HEK293T (cell line): ENCODE measurements at regions not wholly inside any gene's neighbourhood (a gene's known extent, or its start where the extent isn't known, plus 50 kb on each side); places are given as distances from the start of the nearest gene placed in this dataset.

Experiments
- ARNT ChIP-seq: fragments of 450-650 bp; IDR thresholded peaks from 2 replicates; pipeline ENCODE4 v1.6.1; 2017; ENCODE audit warnings: mild to moderate bottlenecking
- BHLHE40 ChIP-seq: fragments of 450-650 bp; IDR thresholded peaks from 2 replicates; pipeline ENCODE4 v1.6.1; 2016; ENCODE audit warnings: mild to moderate bottlenecking, moderate library complexity, borderline replicate concordance
- ELF4 ChIP-seq: fragments of 450-650 bp; IDR thresholded peaks from 2 replicates; pipeline ENCODE4 v1.6.1; 2017; ENCODE audit warnings: antibody characterized with exemption
- FOXA1 ChIP-seq: fragments of 450-650 bp; IDR thresholded peaks from 2 replicates; pipeline ENCODE4 v1.6.1; 2016; ENCODE audit warnings: mild to moderate bottlenecking
- FOXK2 ChIP-seq: fragments of 450-650 bp; IDR thresholded peaks from 2 replicates; pipeline ENCODE4 v1.6.1; 2016; ENCODE audit warnings: mild to moderate bottlenecking
- FOXM1 ChIP-seq: fragments of 450-650 bp; IDR thresholded peaks from 2 replicates; pipeline ENCODE4 v1.6.1; 2017; ENCODE audit warnings: mild to moderate bottlenecking, borderline replicate concordance
- HDGF ChIP-seq: fragments of 450-650 bp; IDR thresholded peaks from 2 replicates; pipeline ENCODE4 v1.6.1; 2017; ENCODE audit warnings: antibody characterized with exemption, borderline replicate concordance
- L3MBTL2 ChIP-seq: fragments of 450-650 bp; conservative IDR thresholded peaks from 2 replicates; pipeline ENCODE4 v1.6.1; 2016; ENCODE audit warnings: mild to moderate bottlenecking
- LEF1 ChIP-seq: fragments of 450-650 bp; IDR thresholded peaks from 2 replicates; pipeline ENCODE4 v1.6.1; 2017; ENCODE audit warnings: mild to moderate bottlenecking, borderline replicate concordance
- NFRKB ChIP-seq: fragments of 450-650 bp; IDR thresholded peaks from 2 replicates; pipeline ENCODE4 v1.6.1; 2016; ENCODE audit warnings: mild to moderate bottlenecking, moderate library complexity
- SP1 ChIP-seq: fragments of 450-650 bp; IDR thresholded peaks from 2 replicates; pipeline ENCODE4 v1.6.1; 2017
- SUZ12 ChIP-seq: fragments of 450-650 bp; IDR thresholded peaks from 2 replicates; pipeline ENCODE4 v1.6.1; 2016; ENCODE audit warnings: mild to moderate bottlenecking
- TARDBP ChIP-seq: fragments of 450-650 bp; IDR thresholded peaks from 2 replicates; pipeline ENCODE4 v1.6.1; 2016
- ZNF384 ChIP-seq: fragments of 450-650 bp; IDR thresholded peaks from 2 replicates; pipeline ENCODE4 v1.6.1; 2016

GRCh38 chr1:55500601-55501000, 285.4 kb upstream of the USP24 start:
- TF ChIP-seq TARDBP (no peak), FOXM1 (no peak), ELF4 (no peak), NFRKB (no peak), ZNF384 (no peak), FOXA1 (no peak), FOXK2 (no peak), SP1 (no peak), BHLHE40 (no peak), HDGF (no peak), L3MBTL2 (no peak), SUZ12 (no peak), ARNT (no peak), LEF1 (no peak)
